Panc1 (cell line): ENCODE measurements at regions not wholly inside any gene's neighbourhood (a gene's known extent, or its start where the extent isn't known, plus 50 kb on each side); places are given as distances from the start of the nearest gene placed in this dataset.

Experiments used
- ATAC-seq: fragments of 200-7000 bp; cut with Tn5 transposase; 2 replicates; pipeline ENCODE4 v1.9.1; 2020; ENCODE audit warnings: mild to moderate bottlenecking, moderate library complexity
- BruUV-seq: library from RNA; stranded (reverse); fragments of 400-500 nt; replicated peaks from 2 replicates; lab custom pipeline; 2021; lab: Mats Ljungman, UMichigan
- CTCF ChIA-PET: fragments of 300-600 bp; sonication (Branson Sonifier 250); formaldehyde crosslinking; loops from one replicate; lab custom pipeline; 2022; ENCODE audit warnings: antibody characterized with exemption; lab: Charles Lee
- POLR2A ChIA-PET: fragments of 300-600 bp; sonication (Branson Sonifier 250); formaldehyde crosslinking; loops from one replicate; lab custom pipeline; 2022; ENCODE audit warnings: antibody characterized with exemption; lab: Charles Lee
- DNase-seq: peaks from one replicate; pipeline ENCODE4 v3.0.0-alpha.2; 2010; ENCODE audit warnings: low read depth, low spot score
- H3K27ac ChIP-seq: 2 replicates; pipeline ENCODE4 v1.5.1; 2011; ENCODE audit warnings: mild to moderate bottlenecking, low read length, inconsistent platforms
- H3K27me3 ChIP-seq: fragments of 200-500 bp; sonication (Bioruptor generic); 2 replicates; pipeline ENCODE4 v1.6.0; 2014; ENCODE audit warnings: low read length, inconsistent platforms; ENCODE audit not compliant: control insufficient read depth, insufficient read depth
- H3K36me3 ChIP-seq: fragments of 200-500 bp; sonication (Bioruptor generic); 2 replicates; pipeline ENCODE4 v1.5.1; 2014; ENCODE audit warnings: inconsistent platforms, mild to moderate bottlenecking, low read length, moderate library complexity; ENCODE audit not compliant: control insufficient read depth, insufficient read depth
- H3K4me1 ChIP-seq: 2 replicates; pipeline ENCODE4 v1.5.1; 2011; ENCODE audit warnings: inconsistent platforms, mild to moderate bottlenecking, low read length, moderate library complexity; ENCODE audit not compliant: control insufficient read depth, insufficient read depth
- H3K4me3 ChIP-seq, 2 experiments: 2 replicates each; pipeline ENCODE4 v1.5.1; 2011 to 2012; ENCODE audit warnings: low read depth in 2 of 2, low read length in 2 of 2, mild to moderate bottlenecking in 2 of 2, inconsistent platforms in 1 of 2, moderate library complexity in 1 of 2
- H3K9me3 ChIP-seq: fragments of 200-500 bp; sonication (Bioruptor generic); 2 replicates; pipeline ENCODE4 v1.5.1; 2014; ENCODE audit warnings: low read depth, mild to moderate bottlenecking, inconsistent platforms, low read length, moderate library complexity; ENCODE audit not compliant: control insufficient read depth, insufficient read depth
- POLR2AphosphoS5 ChIP-seq: IDR thresholded peaks from 2 replicates; pipeline ENCODE4 v1.6.1; 2012; ENCODE audit warnings: mild to moderate bottlenecking, low read depth, low read length, moderate library complexity
- SIN3A ChIP-seq: IDR thresholded peaks from 2 replicates; pipeline ENCODE4 v1.6.1; 2012; ENCODE audit warnings: low read depth, mild to moderate bottlenecking, low read length, moderate library complexity, borderline replicate concordance; ENCODE audit not compliant: insufficient read depth
- TCF7L2 ChIP-seq: IDR thresholded peaks from 2 replicates; pipeline ENCODE4 v1.6.1; 2011; ENCODE audit warnings: mild to moderate bottlenecking, low read depth, low read length, inconsistent platforms
- in situ Hi-C: cut with HindIII; loops from 2 replicates; pipeline ENCODE4 v1.10.0; 2016; ENCODE audit warnings: low sequenced_read_pairs, low pct_unique_long_range_greater_than_20kb
- intact Hi-C: fragments of 100-400 bp; cut with micrococcal nuclease; formaldehyde crosslinking; loops from one replicate; pipeline ENCODE4 v1.10.0; 2022; ENCODE audit not compliant: unreplicated experiment
- TF ChIP-seq, protein P1 (sequence below), 2 experiments: IDR thresholded peaks; 2 replicates each; pipeline ENCODE4 v1.6.1; 2011 to 2012; ENCODE audit warnings: low read depth in 2 of 2, control low read depth in 1 of 2, low read length in 1 of 2, mild to moderate bottlenecking in 1 of 2, moderate library complexity in 1 of 2; ENCODE audit not compliant: insufficient read depth in 1 of 2
- TF ChIP-seq, protein P2 (sequence below): fragments of 450-650 bp; IDR thresholded peaks from 2 replicates; pipeline ENCODE4 v1.5.1; 2017; ENCODE audit warnings: mild to moderate bottlenecking

DNA sequence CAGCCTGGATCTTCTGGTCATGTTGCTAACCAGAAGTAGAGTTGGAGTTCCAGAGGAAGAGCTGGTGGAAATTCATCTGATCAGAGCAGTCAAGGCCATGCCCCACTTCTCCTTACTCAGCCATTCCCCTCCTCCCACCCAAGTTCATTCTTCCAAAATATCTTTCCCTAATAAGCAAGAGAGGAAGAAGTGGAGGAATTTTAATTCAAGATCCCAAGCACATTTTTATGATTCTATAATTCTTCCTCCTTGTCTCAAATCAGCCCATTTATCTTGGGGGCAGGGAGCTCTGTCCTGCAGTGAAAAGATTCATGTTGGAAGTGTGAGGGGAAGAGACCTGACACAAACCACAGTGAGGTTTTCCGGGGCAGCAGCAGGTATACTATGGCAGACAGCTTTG, 85.0 kb upstream of the GALNT15 start:
- TF ChIP-seq, protein P1, sequence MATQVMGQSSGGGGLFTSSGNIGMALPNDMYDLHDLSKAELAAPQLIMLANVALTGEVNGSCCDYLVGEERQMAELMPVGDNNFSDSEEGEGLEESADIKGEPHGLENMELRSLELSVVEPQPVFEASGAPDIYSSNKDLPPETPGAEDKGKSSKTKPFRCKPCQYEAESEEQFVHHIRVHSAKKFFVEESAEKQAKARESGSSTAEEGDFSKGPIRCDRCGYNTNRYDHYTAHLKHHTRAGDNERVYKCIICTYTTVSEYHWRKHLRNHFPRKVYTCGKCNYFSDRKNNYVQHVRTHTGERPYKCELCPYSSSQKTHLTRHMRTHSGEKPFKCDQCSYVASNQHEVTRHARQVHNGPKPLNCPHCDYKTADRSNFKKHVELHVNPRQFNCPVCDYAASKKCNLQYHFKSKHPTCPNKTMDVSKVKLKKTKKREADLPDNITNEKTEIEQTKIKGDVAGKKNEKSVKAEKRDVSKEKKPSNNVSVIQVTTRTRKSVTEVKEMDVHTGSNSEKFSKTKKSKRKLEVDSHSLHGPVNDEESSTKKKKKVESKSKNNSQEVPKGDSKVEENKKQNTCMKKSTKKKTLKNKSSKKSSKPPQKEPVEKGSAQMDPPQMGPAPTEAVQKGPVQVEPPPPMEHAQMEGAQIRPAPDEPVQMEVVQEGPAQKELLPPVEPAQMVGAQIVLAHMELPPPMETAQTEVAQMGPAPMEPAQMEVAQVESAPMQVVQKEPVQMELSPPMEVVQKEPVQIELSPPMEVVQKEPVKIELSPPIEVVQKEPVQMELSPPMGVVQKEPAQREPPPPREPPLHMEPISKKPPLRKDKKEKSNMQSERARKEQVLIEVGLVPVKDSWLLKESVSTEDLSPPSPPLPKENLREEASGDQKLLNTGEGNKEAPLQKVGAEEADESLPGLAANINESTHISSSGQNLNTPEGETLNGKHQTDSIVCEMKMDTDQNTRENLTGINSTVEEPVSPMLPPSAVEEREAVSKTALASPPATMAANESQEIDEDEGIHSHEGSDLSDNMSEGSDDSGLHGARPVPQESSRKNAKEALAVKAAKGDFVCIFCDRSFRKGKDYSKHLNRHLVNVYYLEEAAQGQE (IDR thresholded peaks at IDR 0.05; ENCODE audit: insufficient read depth in 1 of 2, low read depth in 2 of 2, low read length in 1 of 2), result no peak
- no peak for TF ChIP-seq TCF7L2
- no peak for TF ChIP-seq SIN3A
- TF ChIP-seq, protein P2, sequence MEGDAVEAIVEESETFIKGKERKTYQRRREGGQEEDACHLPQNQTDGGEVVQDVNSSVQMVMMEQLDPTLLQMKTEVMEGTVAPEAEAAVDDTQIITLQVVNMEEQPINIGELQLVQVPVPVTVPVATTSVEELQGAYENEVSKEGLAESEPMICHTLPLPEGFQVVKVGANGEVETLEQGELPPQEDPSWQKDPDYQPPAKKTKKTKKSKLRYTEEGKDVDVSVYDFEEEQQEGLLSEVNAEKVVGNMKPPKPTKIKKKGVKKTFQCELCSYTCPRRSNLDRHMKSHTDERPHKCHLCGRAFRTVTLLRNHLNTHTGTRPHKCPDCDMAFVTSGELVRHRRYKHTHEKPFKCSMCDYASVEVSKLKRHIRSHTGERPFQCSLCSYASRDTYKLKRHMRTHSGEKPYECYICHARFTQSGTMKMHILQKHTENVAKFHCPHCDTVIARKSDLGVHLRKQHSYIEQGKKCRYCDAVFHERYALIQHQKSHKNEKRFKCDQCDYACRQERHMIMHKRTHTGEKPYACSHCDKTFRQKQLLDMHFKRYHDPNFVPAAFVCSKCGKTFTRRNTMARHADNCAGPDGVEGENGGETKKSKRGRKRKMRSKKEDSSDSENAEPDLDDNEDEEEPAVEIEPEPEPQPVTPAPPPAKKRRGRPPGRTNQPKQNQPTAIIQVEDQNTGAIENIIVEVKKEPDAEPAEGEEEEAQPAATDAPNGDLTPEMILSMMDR, result no peak
- no peak for TF ChIP-seq POLR2AphosphoS5
- DNase-seq (no peak), ATAC-seq (no peak)
- Histone ChIP-seq H3K36me3 (no peaks in the 10 kb centered on the region), H3K27ac (no peak overlapping the region), H3K4me1 (no peaks in the 10 kb centered on the region), H3K4me3 (no peak overlapping the region), H3K27me3 (no peaks in the 10 kb centered on the region), H3K9me3 (no peaks in the 10 kb centered on the region)
- ChIA-PET POLR2A (no interaction called here), CTCF (no interaction called here)
- BruUV-seq, result no TSS peak
- in situ Hi-C loops, result no loop called here
- intact Hi-C loops, result no loop called here

GRCh38 chr3:16090024-16090423, 84.5 kb upstream of the GALNT15 start:
- Histone ChIP-seq H3K27me3 (no peaks in the 10 kb centered on the region), H3K9me3 (no peaks in the 10 kb centered on the region), H3K4me1 (no peaks in the 10 kb centered on the region), H3K36me3 (no peaks in the 10 kb centered on the region), H3K27ac (no peak overlapping the region), H3K4me3 (no peak overlapping the region)
- in situ Hi-C loops, result no loop called here
- ATAC-seq, result peak; percentile 53
- no TSS peak for BruUV-seq
- TF ChIP-seq, protein P2, result no peak
- TF ChIP-seq, protein P1 (IDR thresholded peaks at IDR 0.05; ENCODE audit: insufficient read depth in 1 of 2, low read depth in 2 of 2, low read length in 1 of 2), result no peak
- TF ChIP-seq TCF7L2, result no peak
- TF ChIP-seq SIN3A, result no peak
- TF ChIP-seq POLR2AphosphoS5, result no peak
- intact Hi-C loops, result no loop called here
- ChIA-PET CTCF (no interaction called here), POLR2A (no interaction called here)
- DNase-seq, result no peak
